ENCODE measurements at regions not wholly inside any gene's neighbourhood (a gene's known extent, or its start where the extent isn't known, plus 50 kb on each side); places are given as distances from the start of the nearest gene placed in this dataset.

GRCh38 chr9:7369384-7369821 lies 430.2 kb downstream of the DMAC1 start:
- DNase-seq (no peak), ATAC-seq (no peak)
- Histone ChIP-seq H3K4me1 (peaks cover 7% of the 10 kb centered on the region in 2 donors), H3K9me3 (no peaks in the 10 kb centered on the region), H3K27ac (peak overlapping the region in 1 of 2 donors; percentile 53), H3K36me3 (no peaks in the 10 kb centered on the region), H3K27me3 (no peaks in the 10 kb centered on the region), H3K4me3 (no peak overlapping the region)
- intact Hi-C loops (cut with DNase I) = no loop called here
- no peak for TF ChIP-seq CTCF (IDR thresholded peaks at IDR 0.05)

- TF ChIP-seq CTCF (IDR thresholded peaks at IDR 0.05) = no peak
- no peaks in the 10 kb centered on the region for H3K27me3 ChIP-seq
- H3K9me3 ChIP-seq = no peaks in the 10 kb centered on the region
- peak overlapping the region; percentile 13 to 53 for H3K27ac ChIP-seq
- no peaks in the 10 kb centered on the region for H3K36me3 ChIP-seq
- no peak overlapping the region for H3K4me3 ChIP-seq
- ATAC-seq (peak; percentile 52), DNase-seq (peak in 2 of 4 donors; percentile 86 to 92)
- peaks cover 7% of the 10 kb centered on the region in 2 donors for H3K4me1 ChIP-seq
- intact Hi-C loops (cut with DNase I) = no loop called here
These were observed 430.9 kb downstream of the DMAC1 start for GRCh38 chr9:7368410-7369292.

GRCh38 chr9:7367726-7368125 lies 431.9 kb downstream of the DMAC1 start:
- intact Hi-C loops (cut with DNase I) = no loop called here
- H3K27me3 ChIP-seq = no peaks in the 10 kb centered on the region
- H3K4me3 ChIP-seq = no peak overlapping the region
- no peak for TF ChIP-seq CTCF (IDR thresholded peaks at IDR 0.05)
- H3K9me3 ChIP-seq = no peaks in the 10 kb centered on the region
- peaks cover 7% of the 10 kb centered on the region in 2 donors for H3K4me1 ChIP-seq
- ATAC-seq = no peak
- H3K27ac ChIP-seq = no peak overlapping the region
- no peak for DNase-seq
- H3K36me3 ChIP-seq = no peaks in the 10 kb centered on the region

- TF ChIP-seq CTCF (IDR thresholded peaks at IDR 0.05) = no peak
- ATAC-seq = no peak
- H3K27me3 ChIP-seq = no peaks in the 10 kb centered on the region
- H3K36me3 ChIP-seq = no peaks in the 10 kb centered on the region
- H3K4me1 ChIP-seq = peaks cover 7% of the 10 kb centered on the region in 2 donors
- H3K27ac ChIP-seq = no peak overlapping the region
- H3K9me3 ChIP-seq = no peaks in the 10 kb centered on the region
- DNase-seq = no peak
- intact Hi-C loops (cut with DNase I) = no loop called here
- no peak overlapping the region for H3K4me3 ChIP-seq
These were observed 433.5 kb downstream of the DMAC1 start for GRCh38 chr9:7366121-7366520.

- no peak for ATAC-seq
- no peak overlapping the region for H3K27ac ChIP-seq
- intact Hi-C loops (cut with DNase I) = no loop called here
- no peaks in the 10 kb centered on the region for H3K9me3 ChIP-seq
- no peak for TF ChIP-seq CTCF (IDR thresholded peaks at IDR 0.05)
- H3K27me3 ChIP-seq = no peaks in the 10 kb centered on the region
- H3K4me3 ChIP-seq = no peak overlapping the region
- DNase-seq = no peak
- H3K36me3 ChIP-seq = no peaks in the 10 kb centered on the region
- peaks cover 2 to 7% of the 10 kb centered on the region in 2 donors for H3K4me1 ChIP-seq
These were observed 435.7 kb downstream of the DMAC1 start for GRCh38 chr9:7363777-7364477.

Data from left lung (tissue), 4 donors.